Keratinocyte (primary cell): ENCODE measurements at regions not wholly inside any gene's neighbourhood (a gene's known extent, or its start where the extent isn't known, plus 50 kb on each side); places are given as distances from the start of the nearest gene placed in this dataset.

Experiments used
- DNase-seq: peaks from one replicate; pipeline ENCODE4 v3.0.0-alpha.2; 2011; ENCODE audit warnings: low read depth, missing footprints, low spot score
- FAIRE-seq: peaks from 2 replicates; lab custom pipeline; 2011; peaks lifted over from hg19 to GRCh38; lab: Jason Lieb, UNC
- H2AFZ ChIP-seq: 2 replicates; pipeline ENCODE4 v1.6.0; 2012; ENCODE audit warnings: low read length, control low read depth, inconsistent platforms; ENCODE audit not compliant: control insufficient read depth
- H3K27ac ChIP-seq: 2 replicates; pipeline ENCODE4 v1.5.1; 2011; ENCODE audit warnings: low read length; ENCODE audit not compliant: control insufficient read depth, insufficient read depth
- H3K27me3 ChIP-seq: 3 replicates; pipeline ENCODE4 v1.6.0; 2011; ENCODE audit warnings: low read length; ENCODE audit not compliant: control insufficient read depth, insufficient read depth; ENCODE audit errors: extremely low read depth
- H3K36me3 ChIP-seq, 2 experiments: 2 replicates in 1 of 2; 3 replicates in 1 of 2; pipeline ENCODE4 v1.5.1; 2011; ENCODE audit warnings: low read length in 2 of 2, mild to moderate bottlenecking in 1 of 2; ENCODE audit not compliant: control insufficient read depth in 2 of 2, insufficient read depth in 2 of 2; ENCODE audit errors: extremely low read depth in 1 of 2
- H3K4me1 ChIP-seq: 3 replicates; pipeline ENCODE4 v1.5.1; 2011; ENCODE audit warnings: low read length; ENCODE audit not compliant: control insufficient read depth, insufficient read depth; ENCODE audit errors: extremely low read depth
- H3K4me2 ChIP-seq: 3 replicates; pipeline ENCODE4 v1.6.0; 2011; ENCODE audit warnings: low read depth, low read length; ENCODE audit not compliant: control insufficient read depth, insufficient read depth; ENCODE audit errors: extremely low read depth
- H3K4me3 ChIP-seq, 3 experiments: fragments of 200-600 bp in 1 of 3; sonication (generic) in 1 of 3; 2 replicates in 2 of 3; 3 replicates in 1 of 3; pipeline ENCODE4 v1.5.1; 2011 to 2016; ENCODE audit warnings: low read length in 3 of 3, mild to moderate bottlenecking in 3 of 3, control low read depth in 2 of 3, inconsistent platforms in 1 of 3, low read depth in 1 of 3, mixed read lengths in 1 of 3, mixed run types in 1 of 3, moderate library complexity in 1 of 3; ENCODE audit not compliant: control insufficient read depth in 2 of 3, insufficient read depth in 2 of 3; ENCODE audit errors: extremely low read depth in 1 of 3
- H3K79me2 ChIP-seq: 2 replicates; pipeline ENCODE4 v1.6.0; 2012; ENCODE audit warnings: low read length; ENCODE audit not compliant: control insufficient read depth, insufficient read depth
- H3K9ac ChIP-seq: 3 replicates; pipeline ENCODE4 v1.6.0; 2011; ENCODE audit warnings: low read length; ENCODE audit not compliant: control insufficient read depth, insufficient read depth; ENCODE audit errors: extremely low read depth
- H3K9me1 ChIP-seq: 3 replicates; pipeline ENCODE4 v1.6.0; 2011; ENCODE audit warnings: low read length; ENCODE audit not compliant: control insufficient read depth, insufficient read depth; ENCODE audit errors: extremely low read depth
- H3K9me3 ChIP-seq: 2 replicates; pipeline ENCODE4 v1.5.1; 2012; ENCODE audit warnings: low read depth, low read length; ENCODE audit not compliant: control insufficient read depth
- H4K20me1 ChIP-seq: 3 replicates; pipeline ENCODE4 v1.6.0; 2011; ENCODE audit warnings: low read length; ENCODE audit not compliant: control insufficient read depth, insufficient read depth; ENCODE audit errors: extremely low read depth
- EZH2 ChIP-seq: IDR thresholded peaks from one replicate; pipeline ENCODE4 v1.6.1; 2012; ENCODE audit warnings: inconsistent platforms, mild to moderate bottlenecking, low read length, moderate library complexity
- dilution Hi-C: fragments of 300-500 bp; cut with MboI; formaldehyde crosslinking; loops from one replicate; pipeline ENCODE4 v1.7.0; 2020; ENCODE audit warnings: low sequenced_read_pairs; ENCODE audit not compliant: extremely low pct_ligation_motif_present
- TF ChIP-seq, protein P1 (sequence below), 3 experiments: IDR thresholded peaks in 1 of 3; conservative IDR thresholded peaks in 1 of 3; optimal IDR thresholded peaks in 1 of 3; 2 replicates in 2 of 3; 3 replicates in 1 of 3; pipeline versions ENCODE3 to v1.5.1; 2011; ENCODE audit warnings: low read length in 3 of 3, mild to moderate bottlenecking in 3 of 3, moderate library complexity in 2 of 3, control low read depth in 1 of 3, inconsistent platforms in 1 of 3; ENCODE audit not compliant: insufficient read depth in 2 of 3; ENCODE audit errors: extremely low read depth in 1 of 3

DNA sequence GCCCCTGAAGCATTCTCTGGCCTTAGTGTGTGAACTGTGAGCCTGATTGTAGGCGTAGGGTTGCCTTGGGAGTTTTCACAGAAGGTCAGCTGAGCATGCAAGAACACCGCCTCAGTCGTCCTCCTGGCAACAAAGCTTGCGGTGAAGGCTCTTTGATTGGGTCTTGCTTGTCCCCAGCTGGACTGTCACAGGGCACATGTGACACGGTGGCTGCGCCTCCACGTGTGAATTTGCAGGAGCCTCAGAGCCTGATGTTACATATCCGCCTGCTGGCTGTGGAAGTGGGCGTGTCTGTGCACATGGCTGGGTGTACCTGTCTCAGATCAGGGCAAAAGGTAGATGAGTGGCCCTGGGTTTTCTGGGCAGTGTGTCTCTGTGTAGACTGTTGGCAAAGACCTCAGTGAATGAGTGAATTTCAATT lies 228.7 kb downstream of the HAUS1 start:
- Histone ChIP-seq H3K4me2 (peak overlapping the region; percentile 87), H3K4me3 (no peak overlapping the region), H3K27ac (no peak overlapping the region), H3K27me3 (peaks cover 6% of the 10 kb centered on the region), H3K9me3 (no peaks in the 10 kb centered on the region), H4K20me1 (no peaks in the 10 kb centered on the region), H3K36me3 (no peaks in the 10 kb centered on the region), H3K79me2 (no peaks in the 10 kb centered on the region), H2AFZ (no peak overlapping the region), H3K9me1 (no peaks in the 10 kb centered on the region), H3K4me1 (peaks cover 27% of the 10 kb centered on the region), H3K9ac (peak overlapping the region; percentile 47)
- DNase-seq (no peak), FAIRE-seq (no peak)
- dilution Hi-C loops = no loop called here
- no peak for TF ChIP-seq EZH2
- TF ChIP-seq, protein P1, sequence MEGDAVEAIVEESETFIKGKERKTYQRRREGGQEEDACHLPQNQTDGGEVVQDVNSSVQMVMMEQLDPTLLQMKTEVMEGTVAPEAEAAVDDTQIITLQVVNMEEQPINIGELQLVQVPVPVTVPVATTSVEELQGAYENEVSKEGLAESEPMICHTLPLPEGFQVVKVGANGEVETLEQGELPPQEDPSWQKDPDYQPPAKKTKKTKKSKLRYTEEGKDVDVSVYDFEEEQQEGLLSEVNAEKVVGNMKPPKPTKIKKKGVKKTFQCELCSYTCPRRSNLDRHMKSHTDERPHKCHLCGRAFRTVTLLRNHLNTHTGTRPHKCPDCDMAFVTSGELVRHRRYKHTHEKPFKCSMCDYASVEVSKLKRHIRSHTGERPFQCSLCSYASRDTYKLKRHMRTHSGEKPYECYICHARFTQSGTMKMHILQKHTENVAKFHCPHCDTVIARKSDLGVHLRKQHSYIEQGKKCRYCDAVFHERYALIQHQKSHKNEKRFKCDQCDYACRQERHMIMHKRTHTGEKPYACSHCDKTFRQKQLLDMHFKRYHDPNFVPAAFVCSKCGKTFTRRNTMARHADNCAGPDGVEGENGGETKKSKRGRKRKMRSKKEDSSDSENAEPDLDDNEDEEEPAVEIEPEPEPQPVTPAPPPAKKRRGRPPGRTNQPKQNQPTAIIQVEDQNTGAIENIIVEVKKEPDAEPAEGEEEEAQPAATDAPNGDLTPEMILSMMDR (optimal IDR thresholded peaks at IDR 0.05 in 1 of 3, IDR thresholded peaks at IDR 0.05 in 1 of 3, conservative IDR thresholded peaks at IDR 0.05 in 1 of 3; ENCODE audit: extremely low read depth in 1 of 3, insufficient read depth in 2 of 3, low read length in 3 of 3) = no peak

GRCh38 chr18:46333431-46334135 lies 229.4 kb downstream of the HAUS1 start:
- TF ChIP-seq, protein P1 (optimal IDR thresholded peaks at IDR 0.05 in 1 of 3, IDR thresholded peaks at IDR 0.05 in 1 of 3, conservative IDR thresholded peaks at IDR 0.05 in 1 of 3; ENCODE audit: extremely low read depth in 1 of 3, insufficient read depth in 2 of 3, low read length in 3 of 3) = no peak
- TF ChIP-seq EZH2 = no peak
- Histone ChIP-seq H3K79me2 (no peaks in the 10 kb centered on the region), H3K27ac (no peak overlapping the region), H4K20me1 (no peaks in the 10 kb centered on the region), H3K36me3 (no peaks in the 10 kb centered on the region), H3K4me3 (peak overlapping the region; percentile 40 to 62 (median 61)), H3K9ac (peak overlapping the region; percentile 47), H2AFZ (peak overlapping the region; percentile 87), H3K9me1 (no peaks in the 10 kb centered on the region), H3K4me2 (peak overlapping the region; percentile 87), H3K27me3 (peaks cover 6% of the 10 kb centered on the region), H3K9me3 (no peaks in the 10 kb centered on the region), H3K4me1 (peaks cover 27% of the 10 kb centered on the region)
- DNase-seq (no peak), FAIRE-seq (peak; percentile 48)
- dilution Hi-C loops = no loop called here
